Common myeloid progenitor, CD34-positive (primary cell): ENCODE measurements at regions not wholly inside any gene's neighbourhood (a gene's known extent, or its start where the extent isn't known, plus 50 kb on each side); places are given as distances from the start of the nearest gene placed in this dataset.
"Not testable (repeated sequence)": the region's sequence is repeated elsewhere in the genome, so short reads cannot be mapped to it uniquely, and the experiment has no call there.

Experiments used
- CTCF ChIA-PET: fragments of 350-600 bp; sonication (Branson Sonifier 250); formaldehyde crosslinking; loops from one replicate; lab custom pipeline; 2021; ENCODE audit warnings: antibody characterized with exemption; lab: Charles Lee
- POLR2A ChIA-PET: fragments of 350-600 bp; sonication (Branson Sonifier 250); formaldehyde crosslinking; loops from one replicate; lab custom pipeline; 2021; ENCODE audit warnings: antibody characterized with exemption; lab: Charles Lee
- DNase-seq, 3 donors: peaks; one replicate each; pipeline versions ENCODE4 v3.0.0 to v3.0.0-alpha.2; 2013
- H3K27ac ChIP-seq, 2 experiments: 1 replicate in 1 of 2; 2 replicates in 1 of 2; pipeline ENCODE4 v1.7.0; 2013; ENCODE audit warnings: inconsistent platforms in 2 of 2, low read length in 2 of 2, mild to moderate bottlenecking in 2 of 2, low read depth in 1 of 2, moderate library complexity in 1 of 2; ENCODE audit not compliant: severe bottlenecking in 2 of 2, insufficient read depth in 1 of 2, poor library complexity in 1 of 2
- H3K27me3 ChIP-seq, 5 experiments: replicated peaks in 2 of 5; 1 replicate in 3 of 5; 2 replicates in 2 of 5; pipeline versions ENCODE4 v1.6.1 to v1.7.0; 2013; ENCODE audit warnings: low read length in 4 of 5, mild to moderate bottlenecking in 2 of 5, moderate library complexity in 2 of 5, inconsistent platforms in 1 of 5; ENCODE audit not compliant: insufficient read depth in 5 of 5, control insufficient read depth in 4 of 5
- H3K36me3 ChIP-seq, 4 experiments: 1 replicate in 2 of 4; 2 replicates in 2 of 4; pipeline versions ENCODE4 v1.6.1 to v1.7.0; 2013; ENCODE audit warnings: low read length in 3 of 4, control low read depth in 1 of 4, mild to moderate bottlenecking in 1 of 4; ENCODE audit not compliant: control insufficient read depth in 4 of 4, insufficient read depth in 4 of 4
- H3K4me1 ChIP-seq, 4 experiments: 1 replicate in 3 of 4; 2 replicates in 1 of 4; pipeline versions ENCODE4 v1.6.1 to v1.7.1; 2013; ENCODE audit warnings: low read length in 3 of 4, mild to moderate bottlenecking in 3 of 4, control low read depth in 1 of 4, inconsistent platforms in 1 of 4, moderate library complexity in 1 of 4; ENCODE audit not compliant: control insufficient read depth in 4 of 4, insufficient read depth in 4 of 4; ENCODE audit errors: control extremely low read depth in 1 of 4
- H3K4me3 ChIP-seq, 7 experiments: 1 replicate in 4 of 7; 2 replicates in 3 of 7; pipeline versions ENCODE4 v1.5.1 to v1.7.0; 2013; ENCODE audit warnings: mild to moderate bottlenecking in 7 of 7, low read length in 6 of 7, moderate library complexity in 6 of 7, inconsistent platforms in 2 of 7, low read depth in 2 of 7, control low read depth in 1 of 7; ENCODE audit not compliant: insufficient read depth in 4 of 7, control insufficient read depth in 1 of 7; ENCODE audit errors: extremely low read depth in 1 of 7
- H3K9me3 ChIP-seq, 5 experiments: 1 replicate in 4 of 5; 2 replicates in 1 of 5; pipeline versions ENCODE4 v1.6.1 to v1.7.1; 2013; ENCODE audit warnings: low read length in 4 of 5, mild to moderate bottlenecking in 2 of 5, inconsistent platforms in 1 of 5, low read depth in 1 of 5, moderate library complexity in 1 of 5; ENCODE audit not compliant: control insufficient read depth in 4 of 5, insufficient read depth in 2 of 5; ENCODE audit errors: control extremely low read depth in 1 of 5
- WGBS: methylation state at CpG from one replicate; pipeline ENCODE4 v1.1.5; 2013; ENCODE audit not compliant: insufficient coverage; 5-methylcytosine and 5-hydroxymethylcytosine counted together

- WGBS = no CpG with 5 or more reads among the region's 3 CpGs
- ChIA-PET POLR2A (no interaction called here), CTCF (no interaction called here)
- no peaks in the 10 kb centered on the region for H3K4me1 ChIP-seq
- no peaks in the 10 kb centered on the region for H3K36me3 ChIP-seq
- DNase-seq = no peak
- peaks cover 0 to 5% (median 0%) of the 10 kb centered on the region in 5 experiments for H3K9me3 ChIP-seq
- H3K4me3 ChIP-seq = no peak overlapping the region
- H3K27ac ChIP-seq = no peak overlapping the region
- no peaks in the 10 kb centered on the region for H3K27me3 ChIP-seq
These were observed 139.5 kb upstream of the FERD3L start for GRCh38 chr7:19284596-19285300.

GRCh38 chr7:19284136-19284535 is 138.9 kb upstream of the FERD3L start:
- no peak for DNase-seq
- WGBS = no CpG with 5 or more reads among the region's 1 CpG
- POLR2A ChIA-PET = no interaction called here
- Histone ChIP-seq H3K27me3 (no peaks in the 10 kb centered on the region), H3K4me3 (no peak overlapping the region), H3K27ac (no peak overlapping the region), H3K36me3 (no peaks in the 10 kb centered on the region), H3K4me1 (no peaks in the 10 kb centered on the region), H3K9me3 (peaks cover 0 to 11% (median 0%) of the 10 kb centered on the region in 5 experiments)
- CTCF ChIA-PET = no interaction called here

- Histone ChIP-seq H3K36me3 (no peaks in the 10 kb centered on the region), H3K27ac (no peak overlapping the region), H3K27me3 (no peaks in the 10 kb centered on the region), H3K9me3 (peaks cover 0 to 14% (median 0%) of the 10 kb centered on the region in 5 experiments), H3K4me1 (no peaks in the 10 kb centered on the region), H3K4me3 (no peak overlapping the region)
- no peak for DNase-seq
- ChIA-PET POLR2A (no interaction called here), CTCF (no interaction called here)
These were observed 129.8 kb upstream of the FERD3L start for GRCh38 chr7:19275000-19275399.

GRCh38 chr7:19272329-19272728 is 127.1 kb upstream of the FERD3L start:
- CTCF ChIA-PET, POLR2A ChIA-PET, DNase-seq, H3K27ac ChIP-seq, H3K4me3 ChIP-seq, H3K36me3 ChIP-seq, H3K4me1 ChIP-seq, H3K9me3 ChIP-seq, H3K27me3 ChIP-seq: not testable (repeated sequence)
- 98% methylated on average over 6 of the region's 6 CpGs for WGBS

- Histone ChIP-seq H3K36me3 (no peaks in the 10 kb centered on the region), H3K4me3 (no peak overlapping the region), H3K9me3 (no peaks in the 10 kb centered on the region), H3K27ac (no peak overlapping the region), H3K27me3 (no peaks in the 10 kb centered on the region), H3K4me1 (no peaks in the 10 kb centered on the region)
- DNase-seq = no peak
- ChIA-PET POLR2A (no interaction called here), CTCF (no interaction called here)
These were observed 124.1 kb upstream of the FERD3L start for GRCh38 chr7:19269301-19269700.

GRCh38 chr7:19268737-19269136 is 123.5 kb upstream of the FERD3L start:
- Histone ChIP-seq H3K4me3 (no peak overlapping the region), H3K36me3 (no peaks in the 10 kb centered on the region), H3K27me3 (no peaks in the 10 kb centered on the region), H3K4me1 (no peaks in the 10 kb centered on the region), H3K27ac (no peak overlapping the region), H3K9me3 (no peaks in the 10 kb centered on the region)
- ChIA-PET CTCF (no interaction called here), POLR2A (no interaction called here)
- no CpG with 5 or more reads among the region's 2 CpGs for WGBS
- DNase-seq = no peak

- CTCF ChIA-PET = no interaction called here
- DNase-seq = no peak
- Histone ChIP-seq H3K27me3 (no peaks in the 10 kb centered on the region), H3K4me1 (no peaks in the 10 kb centered on the region), H3K36me3 (no peaks in the 10 kb centered on the region), H3K9me3 (peaks cover 0 to 2% (median 0%) of the 10 kb centered on the region in 5 experiments), H3K4me3 (no peak overlapping the region), H3K27ac (no peak overlapping the region)
- 100% methylated on average over 1 of the region's 2 CpGs for WGBS
- POLR2A ChIA-PET = no interaction called here
These were observed 117.6 kb upstream of the FERD3L start for GRCh38 chr7:19262826-19263225.
